ENCODE measurements at regions not wholly inside any gene's neighbourhood (a gene's known extent, or its start where the extent isn't known, plus 50 kb on each side); places are given as distances from the start of the nearest gene placed in this dataset.

GRCh38 chr3:14252321-14253021 lies 73.9 kb downstream of the LSM3 start:
- 90% methylated on average over 11 of the region's 11 CpGs for WGBS

GRCh38 chr3:14253022-14253706 lies 74.5 kb downstream of the LSM3 start:
- no peak overlapping the region for H3K27ac ChIP-seq (ENCODE audit: low read depth, low read length)
- no peak overlapping the region for H3K9ac ChIP-seq (ENCODE audit: low read depth, low read length)
- H3K4me3 ChIP-seq (ENCODE audit: low read length), result no peak overlapping the region
- WGBS, result 91% methylated on average over 11 of the region's 11 CpGs
- no peaks in the 10 kb centered on the region for H3K9me3 ChIP-seq (ENCODE audit: insufficient read depth, low read depth, low read length)
- no peaks in the 10 kb centered on the region for H3K27me3 ChIP-seq (ENCODE audit: insufficient read depth, low read length)
- H3K4me1 ChIP-seq (ENCODE audit: insufficient read depth, low read length), result peaks cover 9% of the 10 kb centered on the region; the same call in 1 of the 2 replicates
- no peaks in the 10 kb centered on the region for H3K36me3 ChIP-seq (ENCODE audit: insufficient read depth, low read length)

More at GRCh38 chr3:14252321-14253021, 73.9 kb downstream of the LSM3 start:
- Histone ChIP-seq H3K4me1 (ENCODE audit: insufficient read depth, low read length) (peaks cover 9% of the 10 kb centered on the region; the same call in 1 of the 2 replicates), H3K27ac (ENCODE audit: low read depth, low read length) (no peak overlapping the region), H3K4me3 (ENCODE audit: low read length) (no peak overlapping the region), H3K36me3 (ENCODE audit: insufficient read depth, low read length) (no peaks in the 10 kb centered on the region), H3K9me3 (ENCODE audit: insufficient read depth, low read depth, low read length) (no peaks in the 10 kb centered on the region), H3K9ac (ENCODE audit: low read depth, low read length) (no peak overlapping the region), H3K27me3 (ENCODE audit: insufficient read depth, low read length) (no peaks in the 10 kb centered on the region)

GRCh38 chr3:14253707-14254382 lies 75.2 kb downstream of the LSM3 start:
- WGBS, result 87% methylated on average over 4 of the region's 4 CpGs
- Histone ChIP-seq H3K9me3 (ENCODE audit: insufficient read depth, low read depth, low read length) (no peaks in the 10 kb centered on the region), H3K36me3 (ENCODE audit: insufficient read depth, low read length) (no peaks in the 10 kb centered on the region), H3K9ac (ENCODE audit: low read depth, low read length) (no peak overlapping the region), H3K4me1 (ENCODE audit: insufficient read depth, low read length) (peaks cover 9% of the 10 kb centered on the region; the same call in 1 of the 2 replicates), H3K27ac (ENCODE audit: low read depth, low read length) (no peak overlapping the region), H3K27me3 (ENCODE audit: insufficient read depth, low read length) (no peaks in the 10 kb centered on the region), H3K4me3 (ENCODE audit: low read length) (no peak overlapping the region)

GRCh38 chr3:14254812-14255702 lies 76.4 kb downstream of the LSM3 start:
- H3K36me3 ChIP-seq (ENCODE audit: insufficient read depth, low read length), result no peaks in the 10 kb centered on the region
- 95% methylated on average over 9 of the region's 9 CpGs for WGBS
- H3K4me3 ChIP-seq (ENCODE audit: low read length), result no peak overlapping the region
- H3K4me1 ChIP-seq (ENCODE audit: insufficient read depth, low read length), result peaks cover 9% of the 10 kb centered on the region; the same call in 1 of the 2 replicates
- H3K9me3 ChIP-seq (ENCODE audit: insufficient read depth, low read depth, low read length), result no peaks in the 10 kb centered on the region
- H3K27ac ChIP-seq (ENCODE audit: low read depth, low read length), result no peak overlapping the region
- no peak overlapping the region for H3K9ac ChIP-seq (ENCODE audit: low read depth, low read length)
- no peaks in the 10 kb centered on the region for H3K27me3 ChIP-seq (ENCODE audit: insufficient read depth, low read length)

- H3K27ac ChIP-seq (ENCODE audit: low read depth, low read length), result no peak overlapping the region
- H3K4me3 ChIP-seq (ENCODE audit: low read length), result no peak overlapping the region
- 88% methylated on average over 2 of the region's 2 CpGs for WGBS
- H3K9ac ChIP-seq (ENCODE audit: low read depth, low read length), result no peak overlapping the region
- no peaks in the 10 kb centered on the region for H3K9me3 ChIP-seq (ENCODE audit: insufficient read depth, low read depth, low read length)
- H3K27me3 ChIP-seq (ENCODE audit: insufficient read depth, low read length), result no peaks in the 10 kb centered on the region
- H3K4me1 ChIP-seq (ENCODE audit: insufficient read depth, low read length), result peaks cover 9% of the 10 kb centered on the region; the same call in 1 of the 2 replicates
- H3K36me3 ChIP-seq (ENCODE audit: insufficient read depth, low read length), result no peaks in the 10 kb centered on the region
These were observed 77.4 kb downstream of the LSM3 start for GRCh38 chr3:14256046-14256445.

GRCh38 chr3:14256561-14257342 lies 78.1 kb downstream of the LSM3 start:
- Histone ChIP-seq H3K27me3 (ENCODE audit: insufficient read depth, low read length) (no peaks in the 10 kb centered on the region), H3K27ac (ENCODE audit: low read depth, low read length) (no peak overlapping the region), H3K9me3 (ENCODE audit: insufficient read depth, low read depth, low read length) (no peaks in the 10 kb centered on the region), H3K4me3 (ENCODE audit: low read length) (no peak overlapping the region), H3K4me1 (ENCODE audit: insufficient read depth, low read length) (peaks cover 9% of the 10 kb centered on the region), H3K9ac (ENCODE audit: low read depth, low read length) (no peak overlapping the region), H3K36me3 (ENCODE audit: insufficient read depth, low read length) (no peaks in the 10 kb centered on the region)
- WGBS, result 51% methylated on average over 9 of the region's 9 CpGs

GRCh38 chr3:14258906-14259904 lies 80.6 kb downstream of the LSM3 start:
- WGBS, result 83% methylated on average over 12 of the region's 12 CpGs
- no peak overlapping the region for H3K27ac ChIP-seq (ENCODE audit: low read depth, low read length)
- no peaks in the 10 kb centered on the region for H3K36me3 ChIP-seq (ENCODE audit: insufficient read depth, low read length)
- H3K4me1 ChIP-seq (ENCODE audit: insufficient read depth, low read length), result peaks cover 9% of the 10 kb centered on the region
- H3K27me3 ChIP-seq (ENCODE audit: insufficient read depth, low read length), result no peaks in the 10 kb centered on the region
- H3K9me3 ChIP-seq (ENCODE audit: insufficient read depth, low read depth, low read length), result no peaks in the 10 kb centered on the region
- H3K9ac ChIP-seq (ENCODE audit: low read depth, low read length), result no peak overlapping the region
- H3K4me3 ChIP-seq (ENCODE audit: low read length), result no peak overlapping the region

GRCh38 chr3:14260463-14260862 lies 81.8 kb downstream of the LSM3 start:
- H3K4me1 ChIP-seq (ENCODE audit: insufficient read depth, low read length), result peaks cover 9% of the 10 kb centered on the region
- H3K36me3 ChIP-seq (ENCODE audit: insufficient read depth, low read length), result no peaks in the 10 kb centered on the region
- H3K9me3 ChIP-seq (ENCODE audit: insufficient read depth, low read depth, low read length), result no peaks in the 10 kb centered on the region
- no peak overlapping the region for H3K27ac ChIP-seq (ENCODE audit: low read depth, low read length)
- 83% methylated on average over 7 of the region's 7 CpGs for WGBS
- H3K4me3 ChIP-seq (ENCODE audit: low read length), result no peak overlapping the region
- H3K9ac ChIP-seq (ENCODE audit: low read depth, low read length), result no peak overlapping the region
- no peaks in the 10 kb centered on the region for H3K27me3 ChIP-seq (ENCODE audit: insufficient read depth, low read length)

- no peaks in the 10 kb centered on the region for H3K9me3 ChIP-seq (ENCODE audit: insufficient read depth, low read depth, low read length)
- 18% methylated on average over 8 of the region's 8 CpGs for WGBS
- H3K27me3 ChIP-seq (ENCODE audit: insufficient read depth, low read length), result no peaks in the 10 kb centered on the region
- H3K4me3 ChIP-seq (ENCODE audit: low read length), result no peak overlapping the region
- H3K4me1 ChIP-seq (ENCODE audit: insufficient read depth, low read length), result peaks cover 7% of the 10 kb centered on the region
- H3K36me3 ChIP-seq (ENCODE audit: insufficient read depth, low read length), result no peaks in the 10 kb centered on the region
- no peak overlapping the region for H3K9ac ChIP-seq (ENCODE audit: low read depth, low read length)
- H3K27ac ChIP-seq (ENCODE audit: low read depth, low read length), result no peak overlapping the region
These were observed 82.6 kb downstream of the LSM3 start for GRCh38 chr3:14261229-14261628.

Data from HUES64 (cell line).